Adipocyte (in vitro differentiated cells): ENCODE measurements at regions not wholly inside any gene's neighbourhood (a gene's known extent, or its start where the extent isn't known, plus 50 kb on each side); places are given as distances from the start of the nearest gene placed in this dataset.
"Not testable (repeated sequence)": the region's sequence is repeated elsewhere in the genome, so short reads cannot be mapped to it uniquely, and the experiment has no call there.

Experiments used
- DNase-seq: peaks from one replicate; pipeline ENCODE4 v3.0.0-alpha.2; 2015; ENCODE audit warnings: low read depth
- H3K27me3 ChIP-seq: replicated peaks from 2 replicates; pipeline ENCODE4 v1.7.0; 2013; ENCODE audit warnings: mild to moderate bottlenecking, low read length, moderate library complexity; ENCODE audit not compliant: control insufficient read depth, insufficient read depth
- H3K36me3 ChIP-seq: 2 replicates; pipeline ENCODE4 v1.7.0; 2013; ENCODE audit warnings: low read length, mild to moderate bottlenecking, moderate library complexity; ENCODE audit not compliant: control insufficient read depth, insufficient read depth, severe bottlenecking
- H3K4me1 ChIP-seq: 2 replicates; pipeline ENCODE4 v1.7.0; 2013; ENCODE audit warnings: mild to moderate bottlenecking, low read length, moderate library complexity; ENCODE audit not compliant: control insufficient read depth, insufficient read depth
- H3K4me3 ChIP-seq: 2 replicates; pipeline ENCODE4 v1.7.0; 2013; ENCODE audit warnings: mild to moderate bottlenecking, low read length, moderate library complexity
- H3K9ac ChIP-seq: 2 replicates; pipeline ENCODE4 v1.7.0; 2013; ENCODE audit warnings: mild to moderate bottlenecking, low read length, moderate library complexity
- H3K9me3 ChIP-seq: 2 replicates; pipeline ENCODE4 v1.7.0; 2013; ENCODE audit warnings: mild to moderate bottlenecking, low read length, moderate library complexity; ENCODE audit not compliant: control insufficient read depth

- not testable (repeated sequence) for H3K36me3 ChIP-seq, H3K9ac ChIP-seq, DNase-seq, H3K27me3 ChIP-seq, H3K4me1 ChIP-seq, H3K4me3 ChIP-seq, H3K9me3 ChIP-seq
Measured at GRCh38 chr13:52324831-52325230, 81.1 kb downstream of the THSD1 start.

GRCh38 chr13:52319876-52320275 lies 86.1 kb downstream of the THSD1 start:
- no peak for DNase-seq
- Histone ChIP-seq H3K4me3 (no peak overlapping the region), H3K9me3 (no peaks in the 10 kb centered on the region), H3K9ac (no peak overlapping the region), H3K27me3 (no peaks in the 10 kb centered on the region), H3K36me3 (no peaks in the 10 kb centered on the region), H3K4me1 (no peaks in the 10 kb centered on the region)

DNA sequence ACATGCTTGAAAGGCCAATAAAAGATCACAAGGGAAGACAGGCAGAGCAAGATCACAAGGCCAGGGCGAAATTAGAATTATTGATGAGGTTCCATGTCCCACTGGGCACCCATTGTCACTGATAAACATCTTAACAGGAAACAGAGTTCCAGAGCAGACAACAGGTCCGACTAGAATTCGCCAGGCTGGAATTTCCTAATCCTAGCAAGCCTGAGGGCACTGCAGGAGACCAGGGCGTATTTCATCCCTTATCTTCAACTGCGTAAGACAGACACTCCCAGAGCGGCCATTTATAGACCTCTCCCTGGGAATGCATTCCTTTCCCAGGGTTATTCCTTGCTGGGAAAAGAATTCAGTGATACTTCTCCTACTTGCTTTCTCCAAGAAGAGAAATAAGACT lies 96.1 kb downstream of the THSD1 start:
- not testable (repeated sequence) for H3K4me3 ChIP-seq, H3K9ac ChIP-seq, H3K4me1 ChIP-seq, DNase-seq, H3K9me3 ChIP-seq, H3K36me3 ChIP-seq, H3K27me3 ChIP-seq

GRCh38 chr13:52306336-52306735 lies 99.6 kb downstream of the THSD1 start:
- H3K36me3 ChIP-seq, H3K9me3 ChIP-seq, DNase-seq, H3K9ac ChIP-seq, H3K4me3 ChIP-seq, H3K4me1 ChIP-seq, H3K27me3 ChIP-seq: not testable (repeated sequence)

GRCh38 chr13:52303098-52303497 lies 102.9 kb downstream of the THSD1 start:
- not testable (repeated sequence) for H3K4me3 ChIP-seq, H3K9ac ChIP-seq, DNase-seq, H3K36me3 ChIP-seq, H3K4me1 ChIP-seq, H3K27me3 ChIP-seq, H3K9me3 ChIP-seq

GRCh38 chr13:52302688-52303087 lies 103.3 kb downstream of the THSD1 start:
- not testable (repeated sequence) for H3K4me3 ChIP-seq

DNA sequence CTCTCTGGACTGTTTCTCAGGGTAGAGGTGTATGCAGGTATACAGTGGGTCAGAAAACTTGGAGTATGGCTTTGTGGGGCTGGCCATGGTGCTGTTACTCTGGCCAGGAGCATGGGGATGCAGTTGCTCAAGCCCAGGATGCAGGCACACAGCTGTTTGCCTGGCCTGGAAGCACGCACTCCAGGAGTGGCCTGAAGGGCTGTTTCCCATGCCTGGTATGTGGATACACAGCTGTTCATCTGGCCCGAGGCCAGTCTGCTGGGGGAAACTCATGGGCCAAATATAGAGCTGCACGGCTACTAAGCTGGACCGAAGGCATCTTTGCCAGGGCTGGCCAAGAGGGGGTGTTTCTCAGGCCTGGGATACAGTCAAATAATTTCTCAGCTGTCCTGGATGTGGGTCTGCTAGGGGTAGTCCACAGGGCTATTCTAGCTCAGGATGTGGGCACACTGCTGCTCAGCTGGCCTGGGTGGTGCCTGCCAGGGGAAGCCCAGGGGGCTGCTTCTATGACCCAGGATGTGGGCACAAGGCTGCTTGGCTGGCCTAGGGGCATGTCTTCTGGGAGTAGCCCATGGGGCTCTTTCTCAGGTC lies 104.1 kb downstream of the THSD1 start:
- H3K9ac ChIP-seq, H3K4me3 ChIP-seq, H3K4me1 ChIP-seq, H3K27me3 ChIP-seq, H3K36me3 ChIP-seq, DNase-seq, H3K9me3 ChIP-seq: not testable (repeated sequence)

More at GRCh38 chr13:52302688-52303087, 103.3 kb downstream of the THSD1 start:
- H3K27me3 ChIP-seq, H3K36me3 ChIP-seq, H3K9ac ChIP-seq, DNase-seq, H3K4me1 ChIP-seq, H3K9me3 ChIP-seq: not testable (repeated sequence)

- not testable (repeated sequence) for H3K36me3 ChIP-seq, H3K9me3 ChIP-seq, H3K4me1 ChIP-seq, H3K27me3 ChIP-seq, H3K9ac ChIP-seq, H3K4me3 ChIP-seq, DNase-seq
Measured at GRCh38 chr13:52298079-52298661, 107.8 kb downstream of the THSD1 start.

- not testable (repeated sequence) for H3K27me3 ChIP-seq, DNase-seq, H3K4me1 ChIP-seq, H3K9me3 ChIP-seq, H3K36me3 ChIP-seq, H3K4me3 ChIP-seq, H3K9ac ChIP-seq
Measured at GRCh38 chr13:52288891-52289290, 117.1 kb downstream of the THSD1 start.

- DNase-seq, H3K4me1 ChIP-seq, H3K9me3 ChIP-seq, H3K36me3 ChIP-seq, H3K27me3 ChIP-seq, H3K9ac ChIP-seq, H3K4me3 ChIP-seq: not testable (repeated sequence)
Measured at GRCh38 chr13:52281387-52281786, 122.0 kb upstream of the NEK3 start.

DNA sequence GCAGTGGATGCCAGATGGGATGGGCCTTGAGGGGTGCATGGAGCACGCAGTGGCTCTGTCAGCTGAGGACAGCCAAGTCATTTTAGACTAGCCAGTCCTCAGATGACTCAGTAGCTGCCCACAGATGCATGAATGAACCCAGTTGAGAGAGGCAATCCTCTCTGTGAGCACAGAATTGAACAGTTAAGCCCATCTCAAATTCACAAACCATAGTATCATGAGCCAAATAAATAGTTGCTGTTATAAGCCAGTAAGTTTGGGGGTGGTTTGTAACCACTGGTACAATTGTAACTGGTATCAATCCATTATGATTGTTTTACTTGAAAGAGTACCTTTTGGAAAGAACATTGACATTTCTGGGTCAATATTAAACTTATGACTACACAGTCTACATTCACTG lies 120.0 kb upstream of the NEK3 start:
- not testable (repeated sequence) for H3K27me3 ChIP-seq, DNase-seq, H3K4me3 ChIP-seq

GRCh38 chr13:52254299-52254698 lies 94.9 kb upstream of the NEK3 start:
- not testable (repeated sequence) for DNase-seq, H3K36me3 ChIP-seq, H3K4me3 ChIP-seq, H3K27me3 ChIP-seq, H3K4me1 ChIP-seq, H3K9ac ChIP-seq, H3K9me3 ChIP-seq

More for the DNA sequence above, 120.0 kb upstream of the NEK3 start:
- not testable (repeated sequence) for H3K9me3 ChIP-seq, H3K9ac ChIP-seq, H3K4me1 ChIP-seq, H3K36me3 ChIP-seq
